Thyroid gland (tissue), 4 donors: ENCODE measurements at regions not wholly inside any gene's neighbourhood (a gene's known extent, or its start where the extent isn't known, plus 50 kb on each side); places are given as distances from the start of the nearest gene placed in this dataset.

ENCODE experiments used
- POLR2A ChIP-seq, 2 donors: fragments of 450-650 bp; IDR thresholded peaks; one replicate each; pipeline ENCODE4 v1.6.1; 2017; ENCODE audit warnings: antibody characterized with exemption in 2 of 2, mild to moderate bottlenecking in 2 of 2, moderate library complexity in 1 of 2
- TF ChIP-seq, protein P1 (sequence below), 6 experiments: fragments of 200-600 bp in 3 of 6; fragments of 450-650 bp in 3 of 6; sonication (generic) in 3 of 6; IDR thresholded peaks; one replicate each; pipeline ENCODE4 v1.5.1; 2016 to 2019; ENCODE audit warnings: antibody characterized with exemption in 6 of 6, mild to moderate bottlenecking in 2 of 6, inconsistent platforms in 1 of 6, moderate library complexity in 1 of 6

DNA sequence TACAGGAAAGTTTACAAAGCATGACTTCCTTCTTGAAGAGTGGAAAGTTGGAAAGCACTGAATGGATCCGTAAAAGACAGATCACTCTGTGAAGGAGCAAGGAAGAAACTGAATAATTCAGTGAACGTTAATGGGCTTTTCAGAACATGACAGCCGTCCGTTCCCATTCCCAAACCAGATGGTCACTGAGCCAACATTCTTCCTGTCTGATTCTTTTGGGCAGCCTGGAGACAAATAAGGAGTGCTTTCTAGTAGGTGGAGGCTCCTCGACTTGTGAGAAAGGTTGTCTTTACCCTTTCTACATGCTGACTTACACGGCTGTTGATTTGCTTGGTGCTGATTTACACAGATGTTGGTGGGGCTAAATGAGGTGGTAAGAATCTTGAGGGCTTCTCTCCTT lies 51.0 kb upstream of the PAPPA start:
- TF ChIP-seq, protein P1, sequence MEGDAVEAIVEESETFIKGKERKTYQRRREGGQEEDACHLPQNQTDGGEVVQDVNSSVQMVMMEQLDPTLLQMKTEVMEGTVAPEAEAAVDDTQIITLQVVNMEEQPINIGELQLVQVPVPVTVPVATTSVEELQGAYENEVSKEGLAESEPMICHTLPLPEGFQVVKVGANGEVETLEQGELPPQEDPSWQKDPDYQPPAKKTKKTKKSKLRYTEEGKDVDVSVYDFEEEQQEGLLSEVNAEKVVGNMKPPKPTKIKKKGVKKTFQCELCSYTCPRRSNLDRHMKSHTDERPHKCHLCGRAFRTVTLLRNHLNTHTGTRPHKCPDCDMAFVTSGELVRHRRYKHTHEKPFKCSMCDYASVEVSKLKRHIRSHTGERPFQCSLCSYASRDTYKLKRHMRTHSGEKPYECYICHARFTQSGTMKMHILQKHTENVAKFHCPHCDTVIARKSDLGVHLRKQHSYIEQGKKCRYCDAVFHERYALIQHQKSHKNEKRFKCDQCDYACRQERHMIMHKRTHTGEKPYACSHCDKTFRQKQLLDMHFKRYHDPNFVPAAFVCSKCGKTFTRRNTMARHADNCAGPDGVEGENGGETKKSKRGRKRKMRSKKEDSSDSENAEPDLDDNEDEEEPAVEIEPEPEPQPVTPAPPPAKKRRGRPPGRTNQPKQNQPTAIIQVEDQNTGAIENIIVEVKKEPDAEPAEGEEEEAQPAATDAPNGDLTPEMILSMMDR (IDR thresholded peaks at IDR 0.05) = no peak
- TF ChIP-seq POLR2A (IDR thresholded peaks at IDR 0.05) = no peak
